ENCODE measurements at regions not wholly inside any gene's neighbourhood (a gene's known extent, or its start where the extent isn't known, plus 50 kb on each side); places are given as distances from the start of the nearest gene placed in this dataset.

GRCh38 chr5:174524351-174524750 is 200.0 kb upstream of the MSX2 start:
- no peak for TF ChIP-seq MAX (IDR thresholded peaks at IDR 0.05)
- no peak for TF ChIP-seq CTCF (IDR thresholded peaks at IDR 0.05; ENCODE audit: low read depth, low read length, missing input control)
